ENCODE measurements at regions not wholly inside any gene's neighbourhood (a gene's known extent, or its start where the extent isn't known, plus 50 kb on each side); places are given as distances from the start of the nearest gene placed in this dataset.

DNA sequence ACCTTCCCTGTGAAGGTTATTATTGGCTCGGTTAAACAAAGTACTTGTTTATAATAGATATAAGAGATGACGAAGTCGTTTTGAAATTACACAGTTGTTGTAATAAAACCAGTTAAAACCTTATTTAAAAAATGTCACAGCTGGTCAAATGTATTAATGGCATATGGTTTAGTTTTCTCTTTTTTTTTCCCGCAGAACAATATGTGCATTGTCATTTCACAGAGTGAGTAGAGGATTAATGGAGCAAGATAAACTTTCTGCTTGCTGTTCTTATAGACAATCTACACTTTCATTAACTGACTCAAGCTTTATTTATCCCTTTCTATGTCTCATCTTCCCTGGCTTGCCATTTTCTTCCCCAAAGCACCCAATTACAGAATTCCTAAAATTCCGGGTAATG is 404.3 kb upstream of the NPVF start:
- Histone ChIP-seq H3K4me2 (no peak overlapping the region), H3K4me3 (no peak overlapping the region), H3K4me1 (no peaks in the 10 kb centered on the region), H3K9me3 (no peaks in the 10 kb centered on the region), H3K27ac (no peak overlapping the region)
- CTCF ChIA-PET, result no interaction called here
- 17% methylated on average over 5 of the region's 5 CpGs for WGBS (ENCODE audit: missing lambda C conversion rate)
- POLR2A ChIA-PET, result no interaction called here
- no peak for ATAC-seq
- TF ChIP-seq MAFK (IDR thresholded peaks at IDR 0.05; ENCODE audit: partially characterized antibody) (no peak), ZFP36 (IDR thresholded peaks at IDR 0.05; ENCODE audit: borderline replicate concordance, partially characterized antibody) (no peak), TFCP2L1 (CRISPR knock-in tag; IDR thresholded peaks at IDR 0.05) (no peak), RFX5 (IDR thresholded peaks at IDR 0.05) (no peak), POLR2AphosphoS2 (conservative IDR thresholded peaks at IDR 0.05; ENCODE audit: low read length) (no peak), RAD21 (conservative IDR thresholded peaks at IDR 0.05 in 1 of 2, IDR thresholded peaks at IDR 0.05 in 1 of 2) (no peak), PBX3 (IDR thresholded peaks at IDR 0.05) (no peak), RNF2 (IDR thresholded peaks at IDR 0.05; ENCODE audit: borderline replicate concordance, low read depth) (no peak), FOSL2 (IDR thresholded peaks at IDR 0.05) (no peak), FOSL2 (CRISPR knock-in tag; IDR thresholded peaks at IDR 0.05) (no peak), JUN (IDR thresholded peaks at IDR 0.05) (no peak), CEBPB (IDR thresholded peaks at IDR 0.05) (no peak), TP53 (CRISPR knock-in tag; IDR thresholded peaks at IDR 0.05) (no peak), PHF8 (IDR thresholded peaks at IDR 0.05; ENCODE audit: borderline replicate concordance, low read depth) (no peak), NPAS2 (CRISPR knock-in tag; IDR thresholded peaks at IDR 0.05; ENCODE audit: borderline replicate concordance) (no peak), MAZ (IDR thresholded peaks at IDR 0.05; ENCODE audit: borderline replicate concordance, low read depth, low read length) (no peak)
- TF ChIP-seq, protein P1, sequence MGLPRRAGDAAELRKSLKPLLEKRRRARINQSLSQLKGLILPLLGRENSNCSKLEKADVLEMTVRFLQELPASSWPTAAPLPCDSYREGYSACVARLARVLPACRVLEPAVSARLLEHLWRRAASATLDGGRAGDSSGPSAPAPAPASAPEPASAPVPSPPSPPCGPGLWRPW (IDR thresholded peaks at IDR 0.05), result no peak
- TF ChIP-seq, protein P2, sequence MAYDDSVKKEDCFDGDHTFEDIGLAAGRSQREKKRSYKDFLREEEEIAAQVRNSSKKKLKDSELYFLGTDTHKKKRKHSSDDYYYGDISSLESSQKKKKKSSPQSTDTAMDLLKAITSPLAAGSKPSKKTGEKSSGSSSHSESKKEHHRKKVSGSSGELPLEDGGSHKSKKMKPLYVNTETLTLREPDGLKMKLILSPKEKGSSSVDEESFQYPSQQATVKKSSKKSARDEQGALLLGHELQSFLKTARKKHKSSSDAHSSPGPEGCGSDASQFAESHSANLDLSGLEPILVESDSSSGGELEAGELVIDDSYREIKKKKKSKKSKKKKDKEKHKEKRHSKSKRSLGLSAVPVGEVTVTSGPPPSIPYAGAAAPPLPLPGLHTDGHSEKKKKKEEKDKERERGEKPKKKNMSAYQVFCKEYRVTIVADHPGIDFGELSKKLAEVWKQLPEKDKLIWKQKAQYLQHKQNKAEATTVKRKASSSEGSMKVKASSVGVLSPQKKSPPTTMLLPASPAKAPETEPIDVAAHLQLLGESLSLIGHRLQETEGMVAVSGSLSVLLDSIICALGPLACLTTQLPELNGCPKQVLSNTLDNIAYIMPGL (CRISPR knock-in tag; IDR thresholded peaks at IDR 0.05; ENCODE audit: borderline replicate concordance), result no peak
- FAIRE-seq, result no peak
- DNase-seq (ENCODE audit: low read depth in 1 of 2, low spot score in 1 of 2), result no peak

GRCh38 chr7:25633426-25634036 is 405.2 kb upstream of the NPVF start:
- Histone ChIP-seq H3K4me1 (no peaks in the 10 kb centered on the region), H3K27ac (no peak overlapping the region), H3K4me2 (no peak overlapping the region), H3K4me3 (no peak overlapping the region), H3K9me3 (no peaks in the 10 kb centered on the region)
- ChIA-PET POLR2A (no interaction called here), CTCF (interaction anchor here (0.8 kb wide), 1 partner anchor 9 kb away, joined by 3 read pairs; no protein-coding TSS in a partner anchor)
- FAIRE-seq (no peak), ATAC-seq (no peak), DNase-seq (ENCODE audit: low read depth in 1 of 2, low spot score in 1 of 2) (no peak)
- no peak for TF ChIP-seq POLR2A (IDR thresholded peaks at IDR 0.05; ENCODE audit: low read length)
- WGBS (ENCODE audit: missing lambda C conversion rate), result 3% methylated on average over 3 of the region's 3 CpGs

DNA sequence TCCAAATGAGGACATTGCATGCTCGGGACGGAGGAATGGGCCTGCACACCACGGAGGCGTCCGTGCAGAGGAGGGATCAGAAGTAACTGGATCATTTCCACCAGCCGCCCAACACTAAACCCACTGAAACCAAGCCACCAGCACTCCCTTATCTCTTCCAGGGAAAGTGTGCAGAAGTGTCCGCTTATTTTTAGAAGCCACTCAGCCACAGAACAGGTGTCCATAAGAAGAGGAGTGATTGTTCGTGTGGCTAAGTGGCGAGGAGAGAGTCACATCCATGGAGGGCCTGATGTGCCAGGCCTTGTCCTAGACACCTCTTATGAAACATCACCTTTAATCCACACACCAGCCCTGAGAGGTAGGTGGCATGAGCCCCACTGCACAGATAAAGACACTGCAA is 407.9 kb upstream of the NPVF start:
- no peak for FAIRE-seq
- H3K4me2 ChIP-seq, result no peak overlapping the region
- ChIA-PET POLR2A (no interaction called here), CTCF (no interaction called here)
- no peak overlapping the region for H3K27ac ChIP-seq
- no peak for DNase-seq (ENCODE audit: low read depth in 1 of 2, low spot score in 1 of 2)
- no peak overlapping the region for H3K4me3 ChIP-seq
- H3K9me3 ChIP-seq, result no peaks in the 10 kb centered on the region
- 42% methylated on average over 9 of the region's 9 CpGs for WGBS (ENCODE audit: missing lambda C conversion rate)
- no peaks in the 10 kb centered on the region for H3K4me1 ChIP-seq
- TF ChIP-seq ZC3H11A (IDR thresholded peaks at IDR 0.05), result no peak
- no peak for TF ChIP-seq RAD21 (conservative IDR thresholded peaks at IDR 0.05 in 1 of 2, IDR thresholded peaks at IDR 0.05 in 1 of 2)
- no peak for TF ChIP-seq CEBPB (IDR thresholded peaks at IDR 0.05)
- no peak for TF ChIP-seq HOXB13 (CRISPR knock-in tag; IDR thresholded peaks at IDR 0.05; ENCODE audit: low read depth)
- TF ChIP-seq SREBF2 (IDR thresholded peaks at IDR 0.05), result no peak
- ATAC-seq, result no peak; a peak in 1 of 6 replicates

Data from A549 (cell line).